HG03097 (cell line): ENCODE measurements at regions not wholly inside any gene's neighbourhood (a gene's known extent, or its start where the extent isn't known, plus 50 kb on each side); places are given as distances from the start of the nearest gene placed in this dataset.

Source experiments
- ATAC-seq: cut with Tn5 transposase; IDR thresholded peaks from one replicate; pipeline ENCODE4 v1.9.1; 2021; ENCODE audit not compliant: unreplicated experiment, low FRiP score

DNA sequence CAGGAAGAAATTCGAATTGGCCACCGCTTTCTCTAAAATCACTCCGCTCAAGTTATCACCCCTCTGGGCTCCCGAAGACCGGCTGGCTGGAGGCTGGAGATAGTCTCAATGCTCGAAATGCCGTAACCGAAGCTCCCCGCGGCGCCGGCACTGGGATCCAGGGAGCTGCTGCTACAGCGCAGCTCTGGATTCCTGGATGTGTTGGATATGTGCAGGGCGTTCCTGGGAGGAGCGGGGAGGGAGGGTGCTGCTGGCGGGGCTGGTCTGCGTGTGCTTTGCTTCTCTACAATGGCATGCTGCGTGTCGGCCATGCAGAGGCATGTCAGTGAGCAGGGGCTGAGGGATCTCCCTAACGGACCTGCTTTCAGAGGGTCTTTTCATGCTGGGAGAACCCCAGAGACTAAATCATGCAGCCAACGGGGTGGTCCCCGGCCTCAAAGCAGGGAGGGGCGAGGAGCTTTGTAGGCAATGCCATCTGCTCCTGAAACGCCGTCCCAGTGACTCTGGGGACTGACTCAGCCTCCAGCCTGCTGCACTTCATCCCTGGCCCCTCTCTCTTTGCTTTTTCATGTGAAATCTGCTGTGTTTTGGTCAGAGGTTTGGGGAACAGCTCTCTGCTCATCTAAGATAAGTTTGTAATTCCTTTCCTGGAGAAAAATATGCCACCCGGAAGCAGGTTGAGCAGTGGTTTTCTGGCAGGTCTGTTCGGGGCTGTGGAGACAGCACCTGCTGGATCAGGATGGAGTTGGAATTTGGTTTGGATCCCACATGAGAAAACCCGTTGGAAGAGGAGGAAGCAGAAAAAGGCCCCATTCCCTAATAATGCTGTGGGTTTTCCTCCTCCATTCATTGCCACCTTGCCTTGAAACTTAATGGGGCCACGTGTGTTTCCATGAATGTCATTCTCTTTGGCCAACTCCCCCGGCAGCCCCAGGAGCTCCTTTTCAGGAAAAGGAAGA lies 311.4 kb downstream of the SEC14L1 start:
- ATAC-seq: no peak

DNA sequence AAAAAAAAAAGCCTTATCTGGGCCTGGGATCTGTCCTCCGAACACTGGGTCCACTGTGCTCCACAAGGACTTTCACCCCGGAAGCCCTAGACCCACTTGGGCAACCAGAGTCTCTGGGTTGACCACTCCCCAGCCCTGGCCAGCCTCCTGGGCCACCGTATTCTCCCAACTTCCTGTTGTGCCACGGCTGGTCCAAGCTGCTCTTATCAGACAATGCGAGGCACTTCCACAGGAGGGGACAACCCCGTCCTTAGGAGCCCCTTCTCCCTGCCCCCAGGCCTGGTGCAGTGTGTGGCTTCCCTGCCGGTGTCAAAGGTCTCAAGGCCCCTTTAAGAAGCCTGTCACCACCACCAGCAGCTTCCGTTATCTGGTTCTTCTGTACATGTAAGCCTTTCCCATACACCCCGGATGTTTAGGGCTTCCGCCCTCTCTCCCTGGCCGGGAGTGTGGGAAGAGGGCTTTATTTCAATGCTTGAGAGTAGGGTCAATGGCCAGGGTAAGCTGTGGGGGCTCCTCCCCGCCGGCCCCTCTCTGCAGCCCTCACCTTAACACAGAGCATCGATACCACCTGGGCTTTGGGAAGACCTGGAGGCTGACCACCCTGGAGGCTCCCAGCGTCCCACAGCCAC lies 313.0 kb downstream of the SEC14L1 start:
- ATAC-seq: no peak

DNA sequence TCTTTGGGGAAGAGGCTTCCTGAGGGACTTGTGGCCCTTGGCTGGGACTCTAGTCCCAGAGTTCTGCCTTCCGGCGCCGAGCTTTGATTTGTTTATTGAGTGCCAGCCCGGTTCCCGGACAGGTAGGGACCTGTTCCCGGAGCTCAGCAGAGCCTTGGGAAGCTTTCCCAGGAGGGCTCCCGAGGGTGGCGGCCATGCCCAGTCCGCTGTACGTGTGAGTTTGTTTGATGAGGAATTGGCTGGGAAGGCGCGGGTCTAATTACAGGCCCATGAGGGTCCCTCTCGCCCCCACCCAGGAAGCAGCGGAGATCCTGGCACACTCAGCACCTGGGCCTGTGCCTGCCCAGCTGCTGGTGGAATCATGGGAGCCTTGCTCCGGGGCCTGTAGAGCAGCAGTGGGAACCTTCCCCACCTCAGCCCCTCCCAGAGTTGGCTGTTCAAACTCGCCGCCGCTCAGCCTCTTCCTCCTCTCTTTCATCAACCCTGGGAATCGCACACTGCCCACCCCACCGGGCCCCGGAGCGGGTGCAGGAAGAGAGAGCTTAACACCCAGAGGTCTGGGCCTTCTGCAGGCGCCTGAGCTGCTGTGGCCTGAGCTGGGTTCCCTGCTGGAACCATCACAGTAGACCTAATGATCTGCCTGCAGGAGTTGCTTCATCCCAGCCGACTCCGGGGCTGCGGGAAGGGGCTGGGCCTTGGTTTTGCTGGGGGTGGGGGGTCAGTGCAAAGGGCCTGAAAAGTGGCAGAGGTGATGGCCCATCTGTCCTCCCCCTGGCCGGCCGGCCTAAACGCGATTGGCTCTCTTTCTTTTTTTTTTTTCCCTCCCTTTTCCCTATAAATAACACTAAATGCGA lies 313.7 kb downstream of the SEC14L1 start:
- no peak for ATAC-seq

DNA sequence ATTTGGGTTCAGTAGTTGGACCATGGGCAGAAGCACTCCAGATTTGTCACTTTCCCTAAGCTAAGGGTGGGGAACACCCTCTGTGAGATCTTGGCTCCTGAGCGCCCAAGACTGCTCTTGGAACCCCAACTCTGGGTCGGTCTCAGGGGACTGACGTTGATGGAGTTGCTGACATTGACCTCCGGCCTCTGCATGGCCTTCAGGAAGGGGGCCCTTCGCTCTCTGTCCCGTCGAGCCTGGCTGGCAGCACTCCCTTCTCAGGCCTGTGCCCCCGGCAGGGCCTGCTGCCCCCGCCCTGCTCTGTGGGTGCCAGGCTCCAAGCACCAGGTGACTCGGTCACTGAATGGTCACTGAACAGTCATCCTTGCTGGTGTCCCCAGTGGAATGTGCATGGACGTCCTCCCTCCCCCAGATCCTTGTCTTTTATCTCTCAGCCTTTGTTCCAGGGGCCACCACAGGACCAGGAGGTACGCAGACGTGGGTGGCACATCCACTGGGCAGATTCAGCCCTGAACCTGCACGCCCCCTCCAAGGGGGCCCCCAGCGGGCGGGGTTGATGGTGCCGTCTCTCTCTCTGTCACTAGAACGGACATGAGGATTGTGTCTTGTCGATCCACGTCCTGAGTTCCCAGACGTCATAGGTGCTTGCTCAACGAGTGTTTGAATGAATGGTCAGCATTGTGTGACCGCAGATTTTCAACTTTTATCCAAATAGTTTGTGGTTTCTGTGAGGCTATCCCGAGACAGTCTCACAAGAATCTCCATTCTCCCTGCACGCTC lies 314.5 kb downstream of the SEC14L1 start:
- ATAC-seq: no peak

DNA sequence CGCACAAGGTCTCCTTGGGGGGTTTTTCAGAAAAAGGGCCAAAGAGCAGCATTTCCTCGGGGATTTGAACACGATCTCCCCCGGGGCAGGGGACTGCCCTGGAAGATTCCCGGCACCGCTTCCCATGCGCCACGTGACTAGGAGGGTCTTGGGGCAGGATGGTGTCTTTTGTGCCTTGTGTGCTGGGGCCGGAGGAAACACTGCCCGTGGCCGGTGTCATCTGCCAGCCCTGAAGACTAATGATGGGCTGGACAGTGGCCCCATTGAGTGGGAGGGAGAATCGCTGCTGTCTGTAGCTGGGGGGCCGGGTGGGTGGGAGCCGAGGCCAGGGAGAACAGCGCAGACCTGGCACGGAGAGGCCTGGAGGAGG lies 315.1 kb downstream of the SEC14L1 start:
- no peak for ATAC-seq

DNA sequence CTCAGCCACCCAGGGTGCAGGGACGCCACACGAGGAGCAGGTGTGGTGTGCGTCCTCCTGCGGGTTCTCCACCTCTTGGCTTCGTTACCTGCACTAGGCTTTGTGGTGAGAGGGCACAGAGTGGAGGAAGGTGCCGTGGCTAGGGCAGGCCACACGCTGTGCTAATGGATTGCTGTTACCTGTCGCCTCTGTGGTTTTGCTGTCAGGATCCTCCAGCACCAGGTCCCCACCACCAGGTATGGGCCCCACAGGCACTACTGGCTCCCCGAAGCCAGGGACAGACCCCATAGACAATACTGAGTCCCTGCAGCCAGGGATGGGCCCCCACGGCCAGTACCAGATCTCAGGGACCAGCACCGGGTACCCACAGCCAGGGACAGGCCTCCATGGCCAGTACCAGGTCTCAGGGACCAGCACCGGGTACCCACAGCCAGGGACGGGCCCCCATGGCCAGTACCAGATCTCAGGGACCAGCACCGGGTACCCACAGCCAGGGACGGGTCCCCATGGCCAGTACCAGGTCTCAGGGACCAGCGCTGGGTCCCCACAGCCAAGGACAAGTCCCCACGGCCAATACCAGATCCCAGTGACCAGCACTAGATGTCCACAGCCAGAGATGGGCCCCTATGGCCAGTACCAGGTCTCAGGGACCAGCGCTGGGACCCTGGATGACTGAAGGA lies 315.6 kb downstream of the SEC14L1 start:
- ATAC-seq: no peak

DNA sequence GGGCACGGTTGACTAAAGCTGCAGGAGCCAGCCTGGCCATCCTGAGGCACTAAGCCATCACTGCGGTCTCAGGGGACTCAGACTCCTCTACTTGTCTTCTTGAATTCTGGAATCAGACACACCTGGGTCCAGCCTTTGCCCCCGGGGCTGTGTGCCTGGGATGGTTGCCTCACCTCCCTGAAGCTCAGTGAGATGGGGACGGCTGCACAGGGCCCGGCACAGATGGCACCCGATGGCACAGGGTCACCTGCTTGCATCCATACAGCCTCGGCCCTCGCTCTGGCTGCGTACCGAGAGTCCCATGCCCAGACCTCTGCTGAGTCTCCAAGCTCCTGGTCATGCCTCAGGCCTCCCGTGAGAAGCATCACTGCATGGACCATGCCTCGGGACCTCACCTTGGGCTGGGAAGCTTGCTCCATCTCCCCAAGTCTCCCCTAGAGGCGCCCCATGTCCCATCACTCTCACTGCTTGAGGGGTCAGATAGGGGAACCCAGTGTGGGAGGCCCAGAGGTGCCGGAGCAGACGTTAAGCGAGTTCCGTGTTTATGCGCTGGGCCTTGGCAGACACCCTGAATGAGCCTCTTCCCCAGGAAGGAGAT lies 316.3 kb downstream of the SEC14L1 start:
- no peak for ATAC-seq

DNA sequence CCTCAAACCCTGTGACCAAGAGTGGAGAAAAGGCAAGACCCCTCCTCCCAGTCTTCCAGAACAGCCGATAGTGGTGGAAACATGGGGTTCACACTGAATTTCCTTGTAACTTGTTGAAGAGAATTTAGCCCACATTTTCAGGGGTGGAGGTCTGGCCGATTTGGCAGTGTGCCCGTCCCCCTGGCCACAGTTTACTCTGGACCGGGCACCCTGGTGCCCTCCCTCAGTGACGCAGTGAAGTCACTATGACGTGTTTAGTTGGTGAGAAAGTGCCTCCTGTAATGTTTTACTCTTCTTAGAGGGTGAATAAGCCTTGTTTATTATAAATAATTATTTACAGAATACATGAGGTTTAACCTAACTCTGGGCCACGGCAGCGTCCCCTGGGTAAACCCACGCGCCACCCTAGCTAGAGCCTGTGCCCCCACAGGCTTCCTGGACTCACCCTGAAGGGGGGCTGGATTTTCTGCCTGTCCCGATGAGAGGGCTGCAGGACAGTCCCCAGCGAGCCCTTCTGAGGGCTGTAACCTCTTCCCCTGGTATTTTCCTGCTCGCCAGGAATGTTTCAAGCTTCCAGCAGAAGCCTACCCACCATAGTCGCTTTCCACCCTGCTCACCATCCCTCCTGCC lies 316.9 kb downstream of the SEC14L1 start:
- ATAC-seq: no peak

DNA sequence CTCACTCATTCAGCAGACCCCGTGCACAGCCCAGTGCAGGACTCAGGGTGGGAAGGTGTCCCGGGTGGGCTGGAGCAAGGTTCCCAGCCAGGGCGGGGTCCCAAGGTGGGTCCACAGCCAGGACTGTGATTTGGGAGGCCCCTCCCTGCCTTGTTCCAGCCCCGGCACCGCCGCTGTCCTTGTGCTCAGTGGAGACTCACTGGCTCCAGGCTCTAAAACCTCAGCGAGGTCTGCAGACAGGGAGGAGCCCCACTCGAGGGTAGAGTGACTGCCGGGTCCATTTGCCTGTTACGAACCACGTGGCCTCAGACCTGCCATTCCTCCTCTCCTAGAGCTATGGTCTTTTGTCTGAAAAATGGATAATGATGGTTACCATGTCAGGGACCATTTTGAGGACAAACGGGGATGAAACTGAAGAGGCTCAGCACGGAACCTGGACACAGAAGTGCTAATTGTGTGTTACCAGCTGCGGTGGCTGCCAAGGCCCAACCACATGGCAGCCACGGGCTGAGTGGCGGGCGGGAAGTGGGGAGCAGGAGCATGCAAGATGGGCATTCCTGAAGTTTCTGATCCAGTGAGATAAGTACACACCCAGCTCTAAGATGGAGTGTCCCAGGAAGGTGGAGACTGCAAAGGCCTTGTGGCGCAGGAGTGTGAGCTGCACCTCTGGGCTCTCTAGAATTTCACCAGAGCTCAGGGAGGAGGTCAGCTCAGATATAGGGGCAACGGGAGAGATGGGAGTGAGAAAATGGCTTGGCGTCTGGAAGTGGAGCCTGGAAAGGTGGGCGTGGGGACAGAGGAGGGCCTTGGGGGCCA lies 317.6 kb downstream of the SEC14L1 start:
- no peak for ATAC-seq

DNA sequence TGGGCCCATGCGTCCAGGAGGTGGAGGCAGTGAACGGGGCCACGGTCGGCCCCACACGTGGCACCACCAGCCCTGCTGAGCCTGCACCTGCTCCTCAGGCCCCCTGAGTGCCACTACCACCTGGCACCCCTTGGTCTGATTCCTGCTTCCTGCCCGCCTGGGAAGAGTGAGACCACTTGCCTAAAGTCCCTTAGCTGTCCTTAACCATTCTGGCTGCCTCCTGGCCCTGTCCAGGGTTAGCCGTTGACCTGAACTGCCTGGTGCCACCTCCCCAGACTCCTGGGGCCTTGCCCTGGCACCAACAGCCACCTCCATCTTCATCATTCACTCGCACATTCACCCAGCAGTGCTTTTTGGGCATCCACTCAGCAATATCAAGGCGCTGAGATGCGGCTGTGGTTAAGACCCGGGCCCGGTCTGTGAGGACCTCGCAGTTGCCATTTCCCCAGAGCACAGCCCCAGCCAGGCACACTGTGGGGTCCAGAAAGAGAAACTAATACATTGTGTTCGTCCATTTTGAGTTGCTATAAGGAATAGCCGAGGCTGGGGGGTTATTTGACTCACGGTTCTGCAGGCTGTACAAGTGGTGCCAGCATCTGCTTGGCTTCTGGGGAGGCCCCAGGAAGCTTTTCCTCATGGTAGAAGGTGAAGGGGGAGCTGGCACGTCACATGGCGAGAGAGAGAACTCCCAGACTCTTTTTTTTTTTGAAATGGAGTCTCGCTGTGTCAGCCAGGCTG lies 318.4 kb downstream of the SEC14L1 start:
- no peak for ATAC-seq

DNA sequence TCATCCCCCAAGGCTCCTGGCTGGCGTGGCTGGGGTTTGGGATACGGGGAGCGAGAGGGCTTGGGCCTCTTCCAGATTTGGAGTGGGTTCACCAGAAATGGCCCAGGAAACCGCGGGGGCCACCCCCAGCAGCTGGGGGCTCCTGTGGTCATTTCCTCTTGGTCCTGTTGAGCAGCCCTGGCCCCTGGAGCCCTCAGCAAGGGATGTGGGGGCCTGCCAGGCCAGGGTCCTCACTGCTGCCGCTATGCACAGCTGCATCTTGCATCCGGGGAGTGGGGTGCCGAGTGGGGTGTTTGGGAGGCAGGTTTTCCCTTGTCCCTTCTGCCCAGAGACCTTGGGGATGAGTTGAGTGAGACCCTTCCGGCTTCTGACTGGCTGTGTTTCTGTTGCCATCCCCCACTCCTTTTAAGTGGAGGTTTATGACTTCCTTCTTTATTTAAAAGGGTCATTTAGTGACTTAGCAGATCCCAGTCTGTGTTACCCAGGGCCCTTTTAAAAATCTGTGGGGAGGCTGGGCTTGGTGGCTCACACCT lies 319.8 kb downstream of the SEC14L1 start:
- no peak for ATAC-seq

DNA sequence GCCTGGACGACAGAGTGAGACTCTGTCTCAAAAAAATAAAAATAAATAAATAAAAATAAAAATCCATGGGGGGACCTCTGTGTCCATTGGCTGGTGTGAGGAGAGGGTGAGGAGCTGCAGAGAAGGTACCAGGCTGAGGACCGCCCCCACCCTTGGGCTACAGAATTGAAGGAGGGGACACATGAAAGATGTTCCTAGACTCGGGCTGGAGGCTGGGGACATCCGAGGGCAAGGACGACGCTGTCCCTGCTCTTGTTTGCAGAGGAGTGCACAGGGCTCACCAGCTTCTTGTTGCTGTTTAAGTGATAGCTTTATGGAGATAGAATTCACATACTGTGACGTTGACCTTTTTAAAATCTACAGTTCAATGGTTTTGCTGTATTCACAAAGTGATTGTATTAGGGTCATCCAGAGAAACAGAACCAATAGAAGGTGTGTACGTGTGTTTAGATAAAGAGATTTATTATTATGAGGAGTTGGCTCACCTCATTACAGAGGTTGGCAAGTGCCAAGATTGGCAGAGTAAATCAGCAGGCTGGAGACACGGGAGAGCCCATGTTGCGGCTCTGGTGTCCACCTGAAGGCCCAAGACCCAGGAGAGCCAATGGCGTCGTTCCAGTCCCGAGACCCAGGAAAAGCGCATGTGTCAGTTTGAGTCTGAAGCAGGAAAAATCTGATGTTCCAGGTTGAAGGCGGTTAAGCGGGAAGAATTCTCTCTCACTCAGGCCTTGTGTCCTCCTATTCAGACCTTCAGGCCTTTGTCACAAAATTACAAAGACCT lies 320.7 kb downstream of the SEC14L1 start:
- ATAC-seq: no peak

DNA sequence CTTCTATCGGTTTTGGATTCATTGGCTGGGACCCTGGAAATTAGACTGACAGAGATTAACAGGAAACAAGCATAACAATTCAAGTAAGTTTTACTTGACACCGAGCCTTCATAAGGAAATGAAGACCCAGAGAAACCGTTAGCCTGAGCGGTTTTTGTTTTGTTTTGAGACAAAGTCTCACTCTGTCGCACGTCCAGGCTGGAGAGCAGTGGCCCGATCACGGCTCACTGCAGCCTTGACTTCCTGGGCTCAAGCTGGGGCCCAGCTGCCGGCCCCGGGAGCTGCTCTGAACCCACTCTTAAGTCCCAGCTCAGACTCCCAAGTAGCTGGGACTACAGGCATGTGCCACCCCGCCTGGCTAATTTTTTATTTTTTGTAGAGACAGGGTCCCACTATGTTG lies 321.3 kb downstream of the SEC14L1 start:
- ATAC-seq: peak; percentile 38

DNA sequence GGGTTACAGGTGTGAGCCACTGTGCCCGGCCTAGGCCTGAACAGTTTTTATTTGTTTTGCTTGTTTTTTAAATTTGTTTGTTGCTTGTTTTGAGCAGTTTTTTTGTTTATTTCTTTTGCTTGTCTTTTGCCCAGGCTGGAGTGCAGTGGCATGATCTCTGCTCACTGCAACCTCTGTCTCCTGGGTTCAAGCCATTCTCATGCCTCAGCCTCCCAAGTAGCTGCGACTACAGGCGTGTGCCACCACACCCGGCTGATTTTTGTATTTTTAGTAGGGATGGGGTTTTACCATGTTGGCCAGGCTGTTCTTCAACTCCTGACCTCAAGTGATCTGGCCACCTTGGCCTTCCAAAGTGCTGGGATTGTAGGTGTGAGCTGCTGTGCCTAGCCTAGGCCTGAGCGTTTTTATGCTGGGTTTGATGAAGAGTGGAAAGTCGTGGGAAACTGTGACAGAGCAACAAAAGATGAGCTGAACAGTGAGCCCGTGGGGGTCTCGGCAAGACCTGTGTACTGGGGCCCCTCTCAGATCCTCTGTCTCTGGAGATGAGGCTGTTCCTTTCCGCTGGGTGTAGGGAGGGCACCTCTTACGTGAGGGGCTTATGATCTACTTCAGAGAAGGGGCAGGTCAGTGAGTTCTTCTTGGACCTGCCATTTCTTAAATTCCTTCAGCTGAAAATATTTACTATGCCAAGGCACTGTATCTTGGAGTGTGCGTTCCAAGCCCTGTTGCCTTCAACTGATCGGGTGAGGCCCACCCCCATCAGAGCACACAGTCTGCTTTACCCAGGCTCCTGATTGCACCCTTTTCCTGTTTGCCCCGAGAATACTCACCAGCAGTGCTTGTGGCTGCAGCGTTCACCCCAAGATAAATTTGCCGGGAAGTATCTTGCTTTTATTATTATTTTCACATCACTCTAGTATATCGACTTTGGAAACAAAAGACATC lies 322.1 kb downstream of the SEC14L1 start:
- ATAC-seq: no peak

DNA sequence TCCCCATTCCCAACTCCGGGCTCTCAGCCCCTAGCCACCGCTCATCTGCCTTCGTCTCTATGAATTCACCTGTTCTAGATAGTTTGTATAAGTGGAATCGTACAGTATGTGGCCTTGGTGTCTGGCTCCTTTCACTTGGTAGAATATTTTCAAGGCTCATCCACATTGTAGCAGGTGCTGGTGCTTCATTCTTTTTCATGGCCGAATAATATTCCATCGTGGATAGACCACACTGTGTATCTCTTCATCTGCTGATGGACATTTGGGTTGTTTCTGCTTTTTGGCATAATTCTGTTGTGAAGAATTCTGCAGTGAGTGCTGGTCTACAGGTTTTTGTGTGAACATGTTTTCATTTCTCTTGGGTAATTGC lies 324.2 kb downstream of the SEC14L1 start:
- no peak for ATAC-seq
